ENCODE measurements at regions not wholly inside any gene's neighbourhood (a gene's known extent, or its start where the extent isn't known, plus 50 kb on each side); places are given as distances from the start of the nearest gene placed in this dataset.

- Mint-ChIP-seq H3K27ac (ENCODE audit: unreplicated experiment) (no peak overlapping the region), H3K4me3 (ENCODE audit: unreplicated experiment) (no peak overlapping the region), H3K27me3 (ENCODE audit: unreplicated experiment) (peaks cover 32% of the 10 kb centered on the region), H3K36me3 (ENCODE audit: unreplicated experiment) (no peaks in the 10 kb centered on the region), H3K9me3 (ENCODE audit: unreplicated experiment) (peaks cover 14% of the 10 kb centered on the region), H3K4me1 (ENCODE audit: unreplicated experiment) (no peaks in the 10 kb centered on the region)
- no peak for TF ChIP-seq CTCF (IDR thresholded peaks at IDR 0.05)
- DNase-seq (ENCODE audit: extremely low spot score, unreplicated experiment): no peak
These were observed 206.6 kb downstream of the HAUS1 start for GRCh38 chr18:46310675-46311345.

- Mint-ChIP-seq H3K4me1 (ENCODE audit: unreplicated experiment) (no peaks in the 10 kb centered on the region), H3K27ac (ENCODE audit: unreplicated experiment) (no peak overlapping the region), H3K4me3 (ENCODE audit: unreplicated experiment) (no peak overlapping the region), H3K36me3 (ENCODE audit: unreplicated experiment) (no peaks in the 10 kb centered on the region), H3K9me3 (ENCODE audit: unreplicated experiment) (peaks cover 11% of the 10 kb centered on the region), H3K27me3 (ENCODE audit: unreplicated experiment) (peaks cover 29% of the 10 kb centered on the region)
- TF ChIP-seq CTCF (IDR thresholded peaks at IDR 0.05): no peak
- no peak for DNase-seq (ENCODE audit: extremely low spot score, unreplicated experiment)
These were observed 207.3 kb downstream of the HAUS1 start for GRCh38 chr18:46311491-46311890.

GRCh38 chr18:46312221-46312620 lies 208.0 kb downstream of the HAUS1 start:
- no peaks in the 10 kb centered on the region for H3K4me1 Mint-ChIP-seq (ENCODE audit: unreplicated experiment)
- H3K4me3 Mint-ChIP-seq (ENCODE audit: unreplicated experiment): no peak overlapping the region
- no peaks in the 10 kb centered on the region for H3K36me3 Mint-ChIP-seq (ENCODE audit: unreplicated experiment)
- no peak for TF ChIP-seq CTCF (IDR thresholded peaks at IDR 0.05)
- peaks cover 6% of the 10 kb centered on the region for H3K9me3 Mint-ChIP-seq (ENCODE audit: unreplicated experiment)
- no peak for DNase-seq (ENCODE audit: extremely low spot score, unreplicated experiment)
- H3K27ac Mint-ChIP-seq (ENCODE audit: unreplicated experiment): no peak overlapping the region
- H3K27me3 Mint-ChIP-seq (ENCODE audit: unreplicated experiment): peaks cover 27% of the 10 kb centered on the region

GRCh38 chr18:46313521-46313920 lies 209.3 kb downstream of the HAUS1 start:
- DNase-seq (ENCODE audit: extremely low spot score, unreplicated experiment): no peak
- no peak for TF ChIP-seq CTCF (IDR thresholded peaks at IDR 0.05)
- H3K27me3 Mint-ChIP-seq (ENCODE audit: unreplicated experiment): peaks cover 26% of the 10 kb centered on the region
- no peaks in the 10 kb centered on the region for H3K9me3 Mint-ChIP-seq (ENCODE audit: unreplicated experiment)
- no peaks in the 10 kb centered on the region for H3K36me3 Mint-ChIP-seq (ENCODE audit: unreplicated experiment)
- H3K27ac Mint-ChIP-seq (ENCODE audit: unreplicated experiment): no peak overlapping the region
- no peak overlapping the region for H3K4me3 Mint-ChIP-seq (ENCODE audit: unreplicated experiment)
- no peaks in the 10 kb centered on the region for H3K4me1 Mint-ChIP-seq (ENCODE audit: unreplicated experiment)

- Mint-ChIP-seq H3K4me1 (ENCODE audit: unreplicated experiment) (no peaks in the 10 kb centered on the region), H3K4me3 (ENCODE audit: unreplicated experiment) (no peak overlapping the region), H3K27me3 (ENCODE audit: unreplicated experiment) (peaks cover 26% of the 10 kb centered on the region), H3K36me3 (ENCODE audit: unreplicated experiment) (no peaks in the 10 kb centered on the region), H3K27ac (ENCODE audit: unreplicated experiment) (no peak overlapping the region), H3K9me3 (ENCODE audit: unreplicated experiment) (no peaks in the 10 kb centered on the region)
- TF ChIP-seq CTCF (IDR thresholded peaks at IDR 0.05): no peak
- no peak for DNase-seq (ENCODE audit: extremely low spot score, unreplicated experiment)
These were observed 209.8 kb downstream of the HAUS1 start for GRCh38 chr18:46314011-46314410.

All from osteocyte (in vitro differentiated cells).